Dermis blood vessel endothelial cell (primary cell): ENCODE measurements at regions not wholly inside any gene's neighbourhood (a gene's known extent, or its start where the extent isn't known, plus 50 kb on each side); places are given as distances from the start of the nearest gene placed in this dataset.
"Not testable (repeated sequence)": the region's sequence is repeated elsewhere in the genome, so short reads cannot be mapped to it uniquely, and the experiment has no call there.

Experiments
- DNase-seq: peaks from one replicate; pipeline ENCODE4 v3.0.0; 2010

GRCh38 chr15:81056304-81056703 is 55.6 kb downstream of the TLNRD1 start:
- DNase-seq, result no peak

DNA sequence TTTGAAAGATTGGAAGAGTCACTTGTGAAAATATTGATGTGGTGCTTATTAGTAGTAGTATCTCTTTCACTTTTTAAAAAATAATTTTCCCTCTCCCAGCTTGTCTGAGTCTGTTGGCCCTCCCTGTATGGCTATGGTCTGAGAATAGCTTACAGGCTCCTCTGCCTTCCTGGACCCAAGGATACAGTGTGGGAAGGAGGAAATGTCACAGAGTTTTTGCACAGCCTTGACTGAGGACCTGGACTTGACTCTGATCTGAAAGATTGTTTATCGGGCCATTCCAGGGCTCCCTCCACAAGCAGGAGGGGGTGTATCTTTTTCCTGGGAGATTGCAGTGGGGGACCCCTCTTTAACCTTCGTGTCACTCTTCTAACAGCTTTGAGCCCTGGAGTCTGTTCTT is 59.7 kb downstream of the TLNRD1 start:
- DNase-seq, result no peak

GRCh38 chr15:81060907-81061306 is 60.2 kb downstream of the TLNRD1 start:
- no peak for DNase-seq

DNA sequence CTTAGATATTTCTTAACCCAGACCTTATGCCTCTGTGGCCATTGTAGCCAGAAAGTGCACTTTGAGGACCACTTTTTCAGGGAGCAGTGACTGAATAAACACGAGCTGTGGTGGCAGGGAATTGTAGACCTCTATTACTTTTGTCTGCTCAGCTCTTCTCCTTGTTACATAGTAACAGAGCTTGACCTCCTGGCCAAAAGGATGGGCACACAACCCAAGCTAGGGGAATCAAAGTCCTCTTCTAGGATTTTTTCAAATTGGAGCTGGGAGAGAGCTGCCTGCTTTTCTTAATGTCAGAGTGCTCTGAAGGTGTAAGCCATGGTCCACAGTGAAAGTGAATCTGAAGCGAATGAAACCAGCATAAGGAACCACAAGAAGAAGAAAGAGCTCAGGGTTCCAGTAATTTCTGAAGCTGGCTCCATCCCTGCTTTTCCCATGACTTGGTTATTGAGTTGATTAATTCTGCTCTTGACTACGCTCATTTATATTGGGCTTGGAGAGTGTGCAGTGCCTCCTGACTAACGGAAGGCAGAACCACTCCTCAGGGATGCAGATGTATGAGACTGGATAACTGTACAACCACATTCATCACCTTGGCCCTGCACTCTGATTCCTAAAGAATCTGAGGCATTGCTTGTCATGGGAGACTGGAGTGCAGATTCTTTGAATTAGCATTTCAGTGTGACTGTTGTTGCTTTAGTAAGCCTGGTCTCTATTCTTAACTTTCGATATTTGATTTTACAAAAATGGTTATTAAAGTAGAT is 60.9 kb downstream of the TLNRD1 start:
- DNase-seq, result no peak

DNA sequence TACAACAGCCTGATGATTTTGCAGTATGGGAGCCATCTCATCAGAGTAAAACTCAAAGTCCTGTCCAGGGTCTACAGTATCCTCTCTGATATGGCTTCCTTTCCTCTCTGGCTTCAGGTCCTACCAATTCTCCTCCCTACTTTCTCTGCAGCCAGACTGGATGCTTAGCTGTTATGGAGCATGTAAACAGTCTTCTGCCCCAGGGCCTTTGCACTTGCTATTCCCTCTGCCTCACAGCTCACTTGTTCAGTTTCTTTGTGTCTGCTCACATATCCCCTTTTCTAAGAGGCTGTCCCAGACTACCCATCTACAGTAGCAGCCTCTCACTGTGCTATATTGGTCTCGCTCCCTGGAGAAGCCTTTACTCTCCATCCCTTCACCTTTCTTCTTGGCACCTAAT is 62.2 kb downstream of the TLNRD1 start:
- no peak for DNase-seq

DNA sequence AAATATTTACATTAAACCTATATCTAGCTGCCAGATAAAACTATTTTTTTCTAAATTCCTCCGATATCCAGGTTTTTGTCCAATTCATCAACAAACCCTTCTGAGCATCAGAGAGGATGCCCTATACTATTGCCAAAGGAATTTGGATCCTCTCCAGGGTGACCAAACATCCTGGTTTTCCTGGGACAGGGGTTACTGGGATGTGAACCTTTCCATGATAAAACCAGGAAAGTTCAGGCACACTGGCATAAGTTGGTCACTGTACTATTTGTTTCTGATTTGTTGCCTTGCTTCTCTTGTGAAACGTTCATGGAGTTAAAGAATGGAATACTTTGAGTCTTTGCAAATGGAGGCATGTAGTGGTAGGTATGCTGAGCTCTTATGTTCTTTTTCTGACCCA is 63.5 kb downstream of the TLNRD1 start:
- peak; percentile 16 for DNase-seq

- not testable (repeated sequence) for DNase-seq
These were observed 66.5 kb upstream of the CFAP161 start for GRCh38 chr15:81067567-81067966.

- peak; percentile 89 for DNase-seq
These were observed 65.6 kb upstream of the CFAP161 start for GRCh38 chr15:81068516-81068915.

- DNase-seq, result no peak
These were observed 64.7 kb upstream of the CFAP161 start for GRCh38 chr15:81069356-81069755.

DNA sequence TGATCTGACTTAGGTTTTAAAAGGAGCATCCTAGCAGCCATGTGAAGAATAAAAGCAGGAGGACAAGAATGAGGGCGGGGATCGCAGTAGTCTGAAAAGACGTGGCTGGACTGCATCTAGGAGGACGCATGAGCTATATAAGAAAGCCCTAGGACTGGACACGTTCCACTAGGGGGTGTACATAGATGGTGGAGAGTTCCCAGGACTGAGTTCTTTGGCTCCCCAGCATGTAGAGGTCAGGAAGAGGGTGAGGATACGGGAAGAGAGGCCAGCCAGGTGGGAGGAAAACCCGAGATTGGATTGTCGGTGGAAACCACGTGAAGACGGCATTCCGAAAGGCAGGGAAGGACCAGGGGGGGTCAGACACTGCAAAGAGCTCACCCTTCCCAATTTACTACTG is 64.2 kb upstream of the CFAP161 start:
- peak; percentile 63 for DNase-seq

DNA sequence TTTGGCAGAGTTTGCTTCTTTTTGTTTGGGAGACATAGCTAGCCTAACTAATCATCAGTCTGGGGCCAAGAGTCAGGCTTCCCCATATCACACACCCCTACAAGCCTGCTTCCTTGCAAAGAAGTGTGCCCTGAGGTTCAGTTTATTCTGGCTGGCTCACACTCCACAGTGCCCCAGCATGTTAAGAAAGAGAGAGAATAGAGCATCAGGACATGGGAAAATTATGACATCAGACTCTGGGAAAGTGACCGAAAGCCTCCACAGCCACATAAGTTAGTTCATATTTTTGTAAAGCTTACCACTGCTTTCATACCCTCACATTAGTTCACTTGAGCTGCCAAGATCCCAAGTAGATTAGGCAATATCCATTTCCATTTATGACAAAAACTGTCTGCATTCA is 63.0 kb upstream of the CFAP161 start:
- peak; percentile 64 for DNase-seq

DNA sequence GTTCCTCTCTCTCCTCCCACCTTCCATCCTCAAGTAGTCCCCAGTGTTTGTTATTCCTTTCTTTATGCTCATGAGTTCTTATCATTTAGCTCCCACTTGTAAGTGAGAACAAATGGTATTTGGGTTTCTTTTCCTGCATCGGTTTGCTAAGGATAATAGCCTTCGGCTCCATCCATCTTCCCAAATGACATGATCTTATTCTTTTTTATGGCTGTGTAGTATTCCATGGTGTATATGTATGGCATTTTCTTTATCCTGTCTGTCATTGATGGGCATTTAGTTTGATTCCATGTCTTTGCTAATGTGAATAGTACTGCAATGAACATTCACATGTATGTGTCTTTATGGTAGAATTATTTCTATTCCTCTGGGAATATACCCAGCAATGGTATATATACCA is 62.4 kb upstream of the CFAP161 start:
- DNase-seq, result no peak

DNA sequence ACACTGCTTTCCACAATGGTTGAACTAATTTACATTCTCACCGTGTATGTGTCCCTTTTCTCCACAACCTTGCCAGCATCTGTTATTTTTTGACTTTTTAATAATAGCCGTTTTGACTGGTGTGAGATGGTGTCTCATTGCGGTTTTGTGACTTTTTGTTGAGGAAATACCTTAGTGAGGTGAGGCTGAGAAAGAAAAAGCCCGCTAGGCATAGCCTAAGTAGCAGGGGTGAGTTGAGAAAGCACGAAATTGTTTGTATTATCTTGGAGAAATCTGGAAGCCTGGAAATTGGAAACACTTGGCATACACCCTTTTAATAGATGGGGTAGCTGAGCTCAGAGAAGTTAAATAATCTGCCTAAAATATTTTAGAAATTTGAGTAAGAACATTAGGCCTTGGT is 61.5 kb upstream of the CFAP161 start:
- no peak for DNase-seq

DNA sequence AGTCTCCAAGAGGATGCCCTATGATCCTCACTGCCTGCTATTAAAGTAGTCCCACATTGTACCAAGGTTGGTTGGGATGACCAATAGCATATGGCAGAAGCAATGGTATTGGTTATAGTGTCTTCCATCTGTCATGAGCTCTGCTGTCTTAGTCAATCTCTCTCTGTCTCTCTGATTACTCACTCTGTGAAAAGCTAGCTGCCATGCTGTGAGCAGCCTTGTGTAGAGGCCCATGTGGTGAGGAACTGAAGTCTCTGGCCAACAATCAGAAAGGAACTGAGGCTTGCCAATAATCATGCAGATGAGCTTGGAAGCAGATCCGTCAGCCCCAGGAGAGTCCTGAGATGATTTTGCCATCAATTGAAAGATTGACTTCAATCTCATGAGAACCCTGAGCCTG is 60.3 kb upstream of the CFAP161 start:
- DNase-seq, result no peak

DNA sequence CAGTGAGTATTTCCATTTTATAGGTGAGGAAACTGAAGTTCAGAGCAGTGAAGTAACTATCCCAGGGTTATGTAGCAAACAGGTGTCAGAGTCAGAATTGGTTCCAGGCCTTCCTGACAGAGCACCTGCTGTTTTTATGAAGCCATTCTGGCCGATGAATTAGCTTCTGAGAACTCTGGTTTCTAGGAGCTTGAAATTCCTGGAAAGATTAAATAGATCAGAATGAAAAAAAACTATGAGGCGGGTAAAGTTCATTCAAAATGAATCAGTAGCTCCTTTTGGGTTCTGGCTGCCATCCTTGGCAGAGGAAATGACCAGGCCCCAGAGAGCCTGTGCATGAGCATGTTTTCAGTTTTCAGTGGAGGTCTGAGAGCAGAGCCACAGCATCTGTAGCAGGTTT is 59.3 kb upstream of the CFAP161 start:
- DNase-seq, result no peak

DNA sequence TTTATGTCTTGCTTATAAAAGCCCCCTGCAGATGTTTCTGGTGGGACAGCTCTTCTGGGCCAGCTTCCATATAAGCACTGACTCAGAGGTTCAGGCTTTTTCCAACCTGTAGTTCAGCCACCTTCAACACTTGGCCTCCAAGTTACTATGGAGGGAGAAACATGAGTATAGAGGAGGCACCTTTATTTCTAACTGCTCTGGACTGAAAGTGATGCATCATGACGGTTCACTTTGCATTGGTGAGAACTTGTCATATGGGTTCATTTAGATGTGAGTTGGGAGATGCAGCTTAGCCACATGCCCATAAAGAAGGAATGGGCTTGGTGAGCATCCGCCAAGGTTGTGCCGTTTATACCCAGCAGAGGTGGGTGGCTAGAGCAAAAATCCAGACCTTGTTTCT is 58.8 kb upstream of the CFAP161 start:
- DNase-seq, result no peak

DNA sequence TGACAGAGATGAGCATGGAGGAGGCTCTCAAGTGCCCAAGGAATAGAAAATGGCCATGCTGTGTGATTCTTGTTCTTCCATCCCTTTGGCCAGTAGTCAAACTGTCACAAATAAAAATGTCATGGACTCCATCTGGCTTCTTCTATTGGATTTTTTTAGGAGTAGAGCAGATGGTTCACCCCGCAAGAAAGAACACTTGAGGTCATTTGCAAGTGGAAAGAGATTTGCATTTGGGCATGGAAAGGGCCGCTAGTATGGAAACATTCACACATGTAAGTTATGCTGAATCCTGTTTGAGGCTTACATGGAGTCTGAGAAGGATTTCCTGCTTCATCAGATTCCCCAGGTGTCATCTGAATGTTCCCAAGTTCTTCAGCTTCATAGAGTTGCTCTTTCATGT is 53.1 kb upstream of the CFAP161 start:
- no peak for DNase-seq

GRCh38 chr15:81083201-81083600 is 50.9 kb upstream of the CFAP161 start:
- no peak for DNase-seq
